Natural killer cell (primary cell): ENCODE measurements at regions not wholly inside any gene's neighbourhood (a gene's known extent, or its start where the extent isn't known, plus 50 kb on each side); places are given as distances from the start of the nearest gene placed in this dataset.

Experiments
- ATAC-seq, 3 donors: fragments of 150-1000 bp in 2 of 3; fragments of 200-7000 bp in 1 of 3; cut with Tn5 transposase; 1 replicate in 1 of 3; 2 replicates in 2 of 3; pipeline ENCODE4 v1.10.0; 2021; ENCODE audit warnings: mild to moderate bottlenecking in 2 of 3, moderate library complexity in 2 of 3
- DNase-seq, 2 donors: peaks; one replicate each; pipeline versions ENCODE4 v3.0.0 to v3.0.0-alpha.2; 2013 to 2021; ENCODE audit warnings: mixed read lengths in 1 of 2
- H3K27ac ChIP-seq: one replicate; pipeline ENCODE4 v1.5.1; 2013; ENCODE audit warnings: mild to moderate bottlenecking, low read length
- H3K27me3 ChIP-seq: one replicate; pipeline ENCODE4 v1.6.1; 2013; ENCODE audit warnings: low read length; ENCODE audit not compliant: control insufficient read depth, insufficient read depth
- H3K36me3 ChIP-seq: one replicate; pipeline ENCODE4 v1.6.1; 2013; ENCODE audit warnings: low read length; ENCODE audit not compliant: control insufficient read depth, insufficient read depth
- H3K4me1 ChIP-seq: one replicate; pipeline ENCODE4 v1.6.1; 2013; ENCODE audit warnings: low read length; ENCODE audit not compliant: control insufficient read depth, insufficient read depth
- H3K4me3 ChIP-seq: one replicate; pipeline ENCODE4 v1.5.1; 2013; ENCODE audit warnings: low read length
- H3K9me3 ChIP-seq: one replicate; pipeline ENCODE4 v1.6.1; 2013; ENCODE audit warnings: low read length; ENCODE audit not compliant: control insufficient read depth, insufficient read depth
- H3K27ac Mint-ChIP-seq, 2 donors: one replicate each; pipeline ENCODE4 v1.8.0; 2022; ENCODE audit warnings: mild to moderate bottlenecking in 2 of 2, mixed read lengths in 2 of 2, moderate library complexity in 1 of 2
- H3K27me3 Mint-ChIP-seq, 2 donors: one replicate each; pipeline ENCODE4 v1.8.0; 2022; ENCODE audit warnings: low read depth in 2 of 2, mixed read lengths in 2 of 2
- H3K36me3 Mint-ChIP-seq: one replicate; pipeline ENCODE4 v1.8.0; 2022; ENCODE audit warnings: mixed read lengths
- H3K4me1 Mint-ChIP-seq, 2 donors: one replicate each; pipeline ENCODE4 v1.8.0; 2022; ENCODE audit warnings: mixed read lengths in 2 of 2
- H3K4me3 Mint-ChIP-seq: one replicate; pipeline ENCODE4 v1.8.0; 2022; ENCODE audit warnings: mild to moderate bottlenecking, moderate library complexity, mixed read lengths
- H3K9me3 Mint-ChIP-seq, 2 donors: one replicate each; pipeline ENCODE4 v1.8.0; 2022; ENCODE audit warnings: mixed read lengths in 2 of 2
- WGBS: methylation state at CpG from one replicate; pipeline ENCODE4 v1.1.7; 2013; ENCODE audit warnings: missing lambda C conversion rate; ENCODE audit not compliant: insufficient coverage; 5-methylcytosine and 5-hydroxymethylcytosine counted together
- intact Hi-C: fragments of 100-400 bp; cut with micrococcal nuclease; formaldehyde crosslinking; loops from one replicate; pipeline ENCODE4 v1.14.2; 2022
- TF ChIP-seq, protein P1 (sequence below): fragments of 200-600 bp; IDR thresholded peaks from one replicate; pipeline ENCODE4 v1.8.0; 2022; ENCODE audit warnings: antibody characterized with exemption

DNA sequence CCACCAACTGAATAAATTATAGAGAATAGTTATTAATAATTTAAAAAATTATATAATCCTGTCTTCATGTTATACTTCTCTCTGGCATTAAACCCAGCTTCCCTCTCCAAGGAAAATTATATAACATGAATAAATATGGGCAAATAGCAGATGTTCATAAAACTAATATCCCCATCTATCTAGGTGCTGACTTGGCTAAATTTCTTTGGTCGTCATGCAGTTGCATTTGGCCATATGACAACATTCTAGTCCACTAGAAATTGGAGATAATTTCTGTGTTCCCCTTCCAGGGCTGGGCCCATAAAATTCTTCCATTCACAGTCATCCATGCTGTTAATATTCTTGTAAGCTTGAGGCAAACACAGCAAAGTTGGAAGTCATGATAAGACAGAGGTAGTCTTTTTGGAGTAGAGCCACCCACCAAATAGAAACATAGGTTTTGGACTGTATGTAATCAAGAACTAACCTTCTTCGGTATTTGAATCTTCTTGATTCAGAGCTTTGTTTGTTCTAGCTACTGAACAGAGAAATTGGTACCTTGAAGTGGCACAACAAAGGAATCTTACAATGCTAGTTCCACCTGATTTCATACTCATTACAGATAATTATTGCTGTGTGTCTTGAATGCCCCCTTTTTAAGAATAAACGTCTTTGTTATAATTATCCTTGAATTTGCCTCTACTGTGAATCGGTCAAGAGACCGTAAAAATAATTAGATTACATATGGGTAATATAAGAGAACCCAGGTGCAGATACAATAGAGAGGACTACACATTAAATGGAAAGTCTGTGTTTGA, 678.5 kb upstream of the PCDH20 start:
- TF ChIP-seq, protein P1, sequence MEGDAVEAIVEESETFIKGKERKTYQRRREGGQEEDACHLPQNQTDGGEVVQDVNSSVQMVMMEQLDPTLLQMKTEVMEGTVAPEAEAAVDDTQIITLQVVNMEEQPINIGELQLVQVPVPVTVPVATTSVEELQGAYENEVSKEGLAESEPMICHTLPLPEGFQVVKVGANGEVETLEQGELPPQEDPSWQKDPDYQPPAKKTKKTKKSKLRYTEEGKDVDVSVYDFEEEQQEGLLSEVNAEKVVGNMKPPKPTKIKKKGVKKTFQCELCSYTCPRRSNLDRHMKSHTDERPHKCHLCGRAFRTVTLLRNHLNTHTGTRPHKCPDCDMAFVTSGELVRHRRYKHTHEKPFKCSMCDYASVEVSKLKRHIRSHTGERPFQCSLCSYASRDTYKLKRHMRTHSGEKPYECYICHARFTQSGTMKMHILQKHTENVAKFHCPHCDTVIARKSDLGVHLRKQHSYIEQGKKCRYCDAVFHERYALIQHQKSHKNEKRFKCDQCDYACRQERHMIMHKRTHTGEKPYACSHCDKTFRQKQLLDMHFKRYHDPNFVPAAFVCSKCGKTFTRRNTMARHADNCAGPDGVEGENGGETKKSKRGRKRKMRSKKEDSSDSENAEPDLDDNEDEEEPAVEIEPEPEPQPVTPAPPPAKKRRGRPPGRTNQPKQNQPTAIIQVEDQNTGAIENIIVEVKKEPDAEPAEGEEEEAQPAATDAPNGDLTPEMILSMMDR = no peak
- WGBS = 91% methylated on average over 5 of the region's 5 CpGs
- ATAC-seq (no peak), DNase-seq (no peak)
- no peak overlapping the region for H3K27ac ChIP-seq
- H3K36me3 ChIP-seq = no peaks in the 10 kb centered on the region
- Mint-ChIP-seq H3K36me3 (peaks cover 9% of the 10 kb centered on the region), H3K9me3 (peaks cover 8 to 13% of the 10 kb centered on the region in 2 donors), H3K27ac (no peak overlapping the region), H3K4me3 (no peak overlapping the region), H3K4me1 (no peaks in the 10 kb centered on the region), H3K27me3 (no peaks in the 10 kb centered on the region)
- H3K4me3 ChIP-seq = no peak overlapping the region
- H3K27me3 ChIP-seq = no peaks in the 10 kb centered on the region
- intact Hi-C loops = no loop called here
- H3K4me1 ChIP-seq = no peaks in the 10 kb centered on the region
- peaks cover 5% of the 10 kb centered on the region for H3K9me3 ChIP-seq

DNA sequence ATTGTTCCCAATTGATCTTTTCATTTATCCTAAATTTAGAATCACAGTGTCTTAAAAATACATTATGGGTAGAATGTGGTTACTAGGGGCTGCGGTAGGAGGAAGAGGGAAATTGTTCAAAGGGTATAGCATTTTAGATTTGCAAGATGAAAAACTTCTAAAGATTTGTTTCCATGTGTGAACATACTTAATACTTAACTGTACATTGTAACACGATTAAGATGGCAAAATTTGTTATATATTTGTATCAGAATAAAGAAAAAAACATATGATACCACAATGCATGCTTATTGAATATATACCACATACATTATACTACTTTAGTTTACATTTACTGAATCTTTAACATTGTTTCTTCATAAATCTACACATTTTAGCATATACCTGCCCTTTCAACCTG, 677.3 kb upstream of the PCDH20 start:
- WGBS = 40% methylated on average over 1 of the region's 2 CpGs
- DNase-seq (no peak), ATAC-seq (no peak)
- intact Hi-C loops = no loop called here
- TF ChIP-seq, protein P1 = no peak
- no peak overlapping the region for H3K27ac Mint-ChIP-seq
- no peak overlapping the region for H3K4me3 ChIP-seq
- H3K36me3 ChIP-seq = no peaks in the 10 kb centered on the region
- H3K4me1 Mint-ChIP-seq = no peaks in the 10 kb centered on the region
- no peak overlapping the region for H3K27ac ChIP-seq
- H3K4me3 Mint-ChIP-seq = no peak overlapping the region
- H3K27me3 ChIP-seq = no peaks in the 10 kb centered on the region
- peaks cover 6 to 11% of the 10 kb centered on the region in 2 donors for H3K9me3 Mint-ChIP-seq
- H3K9me3 ChIP-seq = peaks cover 5% of the 10 kb centered on the region
- H3K4me1 ChIP-seq = no peaks in the 10 kb centered on the region
- H3K27me3 Mint-ChIP-seq = no peaks in the 10 kb centered on the region
- H3K36me3 Mint-ChIP-seq = peaks cover 9% of the 10 kb centered on the region

DNA sequence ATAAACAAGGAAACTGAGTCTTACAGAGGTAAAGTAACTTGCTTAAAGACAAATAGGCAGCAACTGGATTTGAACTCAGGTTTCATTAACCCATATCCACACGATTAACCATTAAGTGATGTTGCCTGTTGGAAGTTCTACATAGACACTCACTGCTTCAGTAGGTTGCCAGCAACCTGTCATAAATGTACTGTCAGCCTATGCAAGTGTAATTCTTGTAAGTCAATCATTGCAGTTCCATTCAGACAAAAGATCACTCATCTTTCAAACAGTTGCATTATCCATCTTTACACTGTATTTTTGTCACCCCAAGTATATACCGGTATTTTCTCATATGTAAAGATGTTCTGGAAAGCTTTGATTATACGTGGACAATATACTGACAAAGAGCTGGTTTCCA, 676.9 kb upstream of the PCDH20 start:
- Mint-ChIP-seq H3K36me3 (peaks cover 9% of the 10 kb centered on the region), H3K4me1 (no peaks in the 10 kb centered on the region), H3K27ac (no peak overlapping the region), H3K4me3 (no peak overlapping the region), H3K9me3 (peaks cover 6 to 11% of the 10 kb centered on the region in 2 donors), H3K27me3 (no peaks in the 10 kb centered on the region)
- Histone ChIP-seq H3K27ac (no peak overlapping the region), H3K36me3 (no peaks in the 10 kb centered on the region), H3K27me3 (no peaks in the 10 kb centered on the region), H3K9me3 (peaks cover 5% of the 10 kb centered on the region), H3K4me3 (no peak overlapping the region), H3K4me1 (no peaks in the 10 kb centered on the region)
- DNase-seq = no peak
- TF ChIP-seq, protein P1 = no peak
- intact Hi-C loops = no loop called here
- WGBS = 79% methylated on average over 3 of the region's 3 CpGs
- ATAC-seq = no peak

- Mint-ChIP-seq H3K27ac (no peak overlapping the region), H3K4me1 (no peaks in the 10 kb centered on the region), H3K9me3 (peaks cover 2 to 14% of the 10 kb centered on the region in 2 donors), H3K4me3 (no peak overlapping the region), H3K27me3 (no peaks in the 10 kb centered on the region), H3K36me3 (no peaks in the 10 kb centered on the region)
- TF ChIP-seq, protein P1 = no peak
- ATAC-seq = no peak
- Histone ChIP-seq H3K27me3 (no peaks in the 10 kb centered on the region), H3K27ac (no peak overlapping the region), H3K36me3 (no peaks in the 10 kb centered on the region), H3K9me3 (peaks cover 5% of the 10 kb centered on the region), H3K4me1 (no peaks in the 10 kb centered on the region), H3K4me3 (no peak overlapping the region)
- DNase-seq = no peak
- intact Hi-C loops = no loop called here
These were observed 672.5 kb upstream of the PCDH20 start for GRCh38 chr13:62088165-62088564.
